ENCODE measurements at regions not wholly inside any gene's neighbourhood (a gene's known extent, or its start where the extent isn't known, plus 50 kb on each side); places are given as distances from the start of the nearest gene placed in this dataset.

GRCh38 chrX:16042980-16043379, 80.4 kb upstream of the GRPR start:
- intact Hi-C loops (cut with DNase I): no loop called here
- H3K36me3 ChIP-seq: no peaks in the 10 kb centered on the region
- H3K9me3 ChIP-seq: no peaks in the 10 kb centered on the region
- H3K4me3 ChIP-seq: no peak overlapping the region
- H3K27me3 ChIP-seq: no peaks in the 10 kb centered on the region
- no peak for TF ChIP-seq POLR2A (IDR thresholded peaks at IDR 0.05)
- no peak overlapping the region for H3K27ac ChIP-seq
- H3K4me1 ChIP-seq: no peaks in the 10 kb centered on the region
- DNase-seq (ENCODE audit: extremely low spot score in 2 of 2): no peak

GRCh38 chrX:16039834-16040233, 83.5 kb upstream of the GRPR start:
- no peaks in the 10 kb centered on the region for H3K27me3 ChIP-seq
- no peak for TF ChIP-seq POLR2A (IDR thresholded peaks at IDR 0.05)
- no peak for TF ChIP-seq POLR2AphosphoS5 (IDR thresholded peaks at IDR 0.05; ENCODE audit: insufficient read depth in 1 of 2, low read depth in 1 of 2)
- no peak for TF ChIP-seq CTCF (IDR thresholded peaks at IDR 0.05)
- no peaks in the 10 kb centered on the region for H3K4me1 ChIP-seq
- no peak overlapping the region for H3K27ac ChIP-seq
- DNase-seq (ENCODE audit: extremely low spot score in 2 of 2): no peak
- no peak overlapping the region for H3K4me3 ChIP-seq
- intact Hi-C loops (cut with DNase I): no loop called here
- H3K9me3 ChIP-seq: no peaks in the 10 kb centered on the region
- H3K36me3 ChIP-seq: no peaks in the 10 kb centered on the region

GRCh38 chrX:16039363-16039762, 84.0 kb upstream of the GRPR start:
- Histone ChIP-seq H3K4me1 (no peaks in the 10 kb centered on the region), H3K4me3 (no peak overlapping the region), H3K9me3 (no peaks in the 10 kb centered on the region), H3K27me3 (no peaks in the 10 kb centered on the region), H3K36me3 (no peaks in the 10 kb centered on the region), H3K27ac (no peak overlapping the region)
- TF ChIP-seq POLR2A (IDR thresholded peaks at IDR 0.05): no peak
- TF ChIP-seq CTCF (IDR thresholded peaks at IDR 0.05): no peak
- no peak for TF ChIP-seq POLR2AphosphoS5 (IDR thresholded peaks at IDR 0.05; ENCODE audit: insufficient read depth in 1 of 2, low read depth in 1 of 2)
- DNase-seq (ENCODE audit: extremely low spot score in 2 of 2): no peak
- intact Hi-C loops (cut with DNase I): no loop called here

- Histone ChIP-seq H3K4me3 (no peak overlapping the region), H3K27me3 (no peaks in the 10 kb centered on the region), H3K9me3 (no peaks in the 10 kb centered on the region), H3K27ac (no peak overlapping the region), H3K4me1 (no peaks in the 10 kb centered on the region), H3K36me3 (no peaks in the 10 kb centered on the region)
- TF ChIP-seq POLR2AphosphoS5 (IDR thresholded peaks at IDR 0.05; ENCODE audit: insufficient read depth in 1 of 2, low read depth in 1 of 2) (no peak), POLR2A (IDR thresholded peaks at IDR 0.05) (no peak), CTCF (IDR thresholded peaks at IDR 0.05) (no peak)
- intact Hi-C loops (cut with DNase I): no loop called here
- no peak for DNase-seq (ENCODE audit: extremely low spot score in 2 of 2)
Observed at GRCh38 chrX:16033331-16033730, 90.0 kb upstream of the GRPR start.

- H3K27me3 ChIP-seq: no peaks in the 10 kb centered on the region
- H3K9me3 ChIP-seq: no peaks in the 10 kb centered on the region
- no peak overlapping the region for H3K27ac ChIP-seq
- DNase-seq (ENCODE audit: extremely low spot score in 2 of 2): no peak
- no peak for TF ChIP-seq POLR2A (IDR thresholded peaks at IDR 0.05)
- no peak for TF ChIP-seq CTCF (IDR thresholded peaks at IDR 0.05)
- no peak for TF ChIP-seq POLR2AphosphoS5 (IDR thresholded peaks at IDR 0.05; ENCODE audit: insufficient read depth in 1 of 2, low read depth in 1 of 2)
- intact Hi-C loops (cut with DNase I): no loop called here
- no peaks in the 10 kb centered on the region for H3K4me1 ChIP-seq
- H3K4me3 ChIP-seq: no peak overlapping the region
- H3K36me3 ChIP-seq: no peaks in the 10 kb centered on the region
Observed at GRCh38 chrX:16028576-16028975, 94.8 kb upstream of the GRPR start.

Data from vagina (tissue), 2 donors.